Nephron (organoid): ENCODE measurements at regions not wholly inside any gene's neighbourhood (a gene's known extent, or its start where the extent isn't known, plus 50 kb on each side); places are given as distances from the start of the nearest gene placed in this dataset.

Experiments used
- H3K27ac Mint-ChIP-seq, 3 experiments: 2 replicates each; pipeline ENCODE4 v1.8.0; 2020; ENCODE audit warnings: mixed read lengths in 3 of 3, mild to moderate bottlenecking in 2 of 3, moderate library complexity in 1 of 3
- H3K27me3 Mint-ChIP-seq: 2 replicates; pipeline ENCODE4 v1.8.0; 2021; ENCODE audit warnings: low read depth, mild to moderate bottlenecking, moderate library complexity, mixed read lengths
- H3K36me3 Mint-ChIP-seq: 2 replicates; pipeline ENCODE4 v1.8.0; 2020; ENCODE audit warnings: low read depth, mixed read lengths
- H3K4me1 Mint-ChIP-seq: 2 replicates; pipeline ENCODE4 v1.8.0; 2020; ENCODE audit warnings: mixed read lengths
- H3K4me3 Mint-ChIP-seq, 3 experiments: 2 replicates each; pipeline ENCODE4 v1.8.0; 2020; ENCODE audit warnings: mild to moderate bottlenecking in 3 of 3, mixed read lengths in 3 of 3, moderate library complexity in 2 of 3
- H3K9me3 Mint-ChIP-seq: 2 replicates; pipeline ENCODE4 v1.8.0; 2020; ENCODE audit warnings: mixed read lengths
- CTCF ChIP-seq, 3 experiments: fragments of 200-600 bp; sonication (generic); IDR thresholded peaks; one replicate each; pipeline ENCODE4 v1.5.0; 2021; ENCODE audit warnings: antibody characterized with exemption in 3 of 3; ENCODE audit not compliant: unreplicated experiment in 3 of 3

DNA sequence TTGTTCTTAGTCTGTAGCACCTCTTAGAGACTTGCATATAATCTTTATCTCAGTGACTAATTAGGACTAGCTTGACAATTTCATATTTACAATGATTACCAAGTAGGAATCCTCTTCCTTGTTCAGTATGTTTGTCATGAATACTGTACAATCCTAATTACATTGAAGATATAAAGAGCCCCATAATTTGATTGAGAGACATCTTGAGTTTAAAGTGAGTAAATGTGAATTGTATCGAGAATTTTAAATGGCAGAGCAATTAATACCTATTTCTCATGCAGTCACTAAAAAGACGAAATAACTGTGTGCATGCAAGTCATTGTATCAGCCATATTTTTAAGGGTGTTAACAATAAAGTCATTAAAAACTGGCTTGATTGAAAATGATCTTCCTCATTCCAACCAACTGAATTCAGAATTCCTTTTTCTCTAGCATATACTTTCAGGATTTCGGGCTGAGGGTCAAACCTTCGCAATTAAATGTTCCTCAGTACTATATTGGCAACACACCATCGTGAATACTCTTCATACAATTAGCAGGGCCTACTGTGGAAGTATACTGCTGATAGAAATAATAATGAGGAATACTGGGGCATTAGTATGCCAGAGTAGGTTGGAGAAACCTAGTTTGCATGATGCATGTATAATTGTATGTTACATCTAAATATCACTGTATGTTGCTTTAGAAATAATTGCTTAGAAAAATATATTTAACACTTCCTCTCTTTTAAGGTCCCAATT lies 284.7 kb upstream of the TMEM161B start:
- TF ChIP-seq CTCF (IDR thresholded peaks at IDR 0.05; ENCODE audit: unreplicated experiment in 3 of 3) = no peak
- Mint-ChIP-seq H3K36me3 (no peaks in the 10 kb centered on the region), H3K27ac (no peak overlapping the region), H3K4me1 (no peaks in the 10 kb centered on the region), H3K27me3 (peaks cover 5% of the 10 kb centered on the region), H3K9me3 (no peaks in the 10 kb centered on the region), H3K4me3 (no peak overlapping the region)

DNA sequence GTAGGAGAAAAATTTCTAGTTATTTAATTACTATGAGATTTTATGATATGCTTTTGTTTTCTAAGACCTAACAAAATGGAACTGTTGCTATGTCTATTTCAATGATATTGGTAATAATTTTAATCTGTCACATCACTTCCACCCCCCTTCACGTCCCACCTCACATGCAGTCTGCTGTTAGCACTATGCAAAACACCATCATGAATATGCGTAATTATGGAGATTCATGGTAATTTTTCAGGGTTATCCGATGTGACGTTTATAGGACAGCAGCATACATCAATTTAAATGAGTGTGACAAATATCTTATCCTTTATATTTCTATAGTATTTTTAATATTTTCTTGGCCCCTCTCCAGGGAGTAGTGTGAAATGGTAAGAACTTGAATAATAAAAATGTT lies 283.8 kb upstream of the TMEM161B start:
- Mint-ChIP-seq H3K4me1 (no peaks in the 10 kb centered on the region), H3K36me3 (no peaks in the 10 kb centered on the region), H3K9me3 (no peaks in the 10 kb centered on the region), H3K27ac (no peak overlapping the region), H3K4me3 (no peak overlapping the region), H3K27me3 (peaks cover 5% of the 10 kb centered on the region)
- no peak for TF ChIP-seq CTCF (IDR thresholded peaks at IDR 0.05; ENCODE audit: unreplicated experiment in 3 of 3)

DNA sequence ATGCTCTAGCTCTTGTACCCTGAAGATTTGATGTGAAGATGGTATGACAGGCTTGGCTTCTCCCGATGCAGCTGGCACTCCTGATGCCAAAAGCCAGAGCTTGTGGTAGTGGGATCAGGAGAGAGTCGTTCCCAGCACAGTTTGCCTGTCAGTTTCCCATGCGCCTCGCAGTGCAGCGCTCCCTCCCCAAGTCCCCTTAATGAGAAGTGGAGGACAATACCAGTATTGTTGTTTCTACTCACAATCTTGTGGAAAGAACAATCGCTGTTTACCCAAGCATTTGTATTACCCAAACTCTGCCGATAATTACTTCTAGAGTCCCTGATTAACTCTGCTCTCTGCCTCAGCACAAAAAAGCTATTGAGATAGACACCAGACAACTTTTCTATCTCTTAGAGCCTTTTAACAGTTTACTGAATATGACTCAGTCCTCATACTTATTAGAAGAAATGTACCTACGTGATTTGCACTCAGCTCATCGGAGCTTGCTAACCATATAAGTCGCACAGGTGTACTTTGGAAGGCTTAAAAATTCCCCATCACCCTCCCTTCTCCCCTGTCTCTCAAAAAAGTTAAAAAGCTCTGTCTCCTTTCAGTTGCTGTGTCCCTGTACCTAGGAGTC lies 283.2 kb upstream of the TMEM161B start:
- H3K4me1 Mint-ChIP-seq = no peaks in the 10 kb centered on the region
- H3K27ac Mint-ChIP-seq = no peak overlapping the region
- H3K4me3 Mint-ChIP-seq = no peak overlapping the region
- TF ChIP-seq CTCF (IDR thresholded peaks at IDR 0.05; ENCODE audit: unreplicated experiment in 3 of 3) = no peak
- H3K9me3 Mint-ChIP-seq = no peaks in the 10 kb centered on the region
- H3K36me3 Mint-ChIP-seq = no peaks in the 10 kb centered on the region
- peaks cover 5% of the 10 kb centered on the region for H3K27me3 Mint-ChIP-seq

GRCh38 chr5:88550736-88551135 lies 282.1 kb upstream of the TMEM161B start:
- H3K9me3 Mint-ChIP-seq = no peaks in the 10 kb centered on the region
- H3K4me1 Mint-ChIP-seq = no peaks in the 10 kb centered on the region
- no peak for TF ChIP-seq CTCF (IDR thresholded peaks at IDR 0.05; ENCODE audit: unreplicated experiment in 3 of 3)
- no peaks in the 10 kb centered on the region for H3K36me3 Mint-ChIP-seq
- peaks cover 5% of the 10 kb centered on the region for H3K27me3 Mint-ChIP-seq
- no peak overlapping the region for H3K4me3 Mint-ChIP-seq
- no peak overlapping the region for H3K27ac Mint-ChIP-seq

- Mint-ChIP-seq H3K4me1 (no peaks in the 10 kb centered on the region), H3K9me3 (no peaks in the 10 kb centered on the region), H3K27me3 (peaks cover 5% of the 10 kb centered on the region), H3K4me3 (no peak overlapping the region), H3K27ac (no peak overlapping the region), H3K36me3 (no peaks in the 10 kb centered on the region)
- no peak for TF ChIP-seq CTCF (IDR thresholded peaks at IDR 0.05; ENCODE audit: unreplicated experiment in 3 of 3)
Measured at GRCh38 chr5:88548136-88548805, 279.6 kb upstream of the TMEM161B start.
